Endothelial cell of umbilical vein (primary cell): ENCODE measurements at regions not wholly inside any gene's neighbourhood (a gene's known extent, or its start where the extent isn't known, plus 50 kb on each side); places are given as distances from the start of the nearest gene placed in this dataset.

Experiments used
- CTCF ChIP-seq, 2 donors: IDR thresholded peaks; 1 replicate in 1 of 2; 2 replicates in 1 of 2; pipeline ENCODE4 v1.5.1; 2011; ENCODE audit warnings: low read length in 2 of 2, mild to moderate bottlenecking in 2 of 2, moderate library complexity in 2 of 2, control low read depth in 1 of 2, inconsistent platforms in 1 of 2, low read depth in 1 of 2; ENCODE audit not compliant: insufficient read depth in 1 of 2; ENCODE audit errors: extremely low read depth in 1 of 2
- EZH2 ChIP-seq: IDR thresholded peaks from 2 replicates; pipeline ENCODE4 v1.6.1; 2012; ENCODE audit warnings: borderline replicate concordance, low read depth, mild to moderate bottlenecking, moderate library complexity, low read length, inconsistent platforms; ENCODE audit not compliant: severe bottlenecking
- MAX ChIP-seq: IDR thresholded peaks from 2 replicates; pipeline ENCODE4 v1.6.1; 2011; ENCODE audit not compliant: insufficient read depth, insufficient read length
- MYC ChIP-seq: IDR thresholded peaks from one replicate; pipeline ENCODE4 v1.6.1; 2011; ENCODE audit warnings: mild to moderate bottlenecking, low read depth, low read length
- POLR2A ChIP-seq: IDR thresholded peaks from 2 replicates; pipeline ENCODE4 v1.6.1; 2012; ENCODE audit warnings: low read depth, mild to moderate bottlenecking, control low read depth, low read length
- POLR2AphosphoS5 ChIP-seq: IDR thresholded peaks from 2 replicates; pipeline ENCODE4 v1.6.1; 2012; ENCODE audit warnings: low read depth, mild to moderate bottlenecking, control low read depth, low read length, moderate library complexity; ENCODE audit not compliant: insufficient read depth

GRCh38 chr12:92464911-92465310 is 237.9 kb upstream of the PLEKHG7 start:
- TF ChIP-seq CTCF (IDR thresholded peaks at IDR 0.05; ENCODE audit: extremely low read depth in 1 of 2, insufficient read depth in 1 of 2, low read depth in 1 of 2, low read length in 2 of 2) = no peak
- TF ChIP-seq EZH2 = no peak
- no peak for TF ChIP-seq MAX
- no peak for TF ChIP-seq MYC
- no peak for TF ChIP-seq POLR2A
- TF ChIP-seq POLR2AphosphoS5 = no peak
